ENCODE measurements at regions not wholly inside any gene's neighbourhood (a gene's known extent, or its start where the extent isn't known, plus 50 kb on each side); places are given as distances from the start of the nearest gene placed in this dataset.

- H3K4me3 ChIP-seq (ENCODE audit: low read length in 2 of 2): no peak overlapping the region
- H3K4me1 ChIP-seq (ENCODE audit: control insufficient read depth in 2 of 2, insufficient read depth in 1 of 2, low read depth in 1 of 2, low read length in 2 of 2): peaks cover 9 to 13% of the 10 kb centered on the region in 2 donors
- H2BK120ac ChIP-seq (ENCODE audit: low read depth, low read length): no peak overlapping the region
- H2BK15ac ChIP-seq (ENCODE audit: low read length): no peak overlapping the region
- no peak overlapping the region for H3K18ac ChIP-seq (ENCODE audit: low read length)
- H3K14ac ChIP-seq (ENCODE audit: low read length): no peak overlapping the region
- no peak overlapping the region for H3K9ac ChIP-seq (ENCODE audit: low read depth, low read length, poor library complexity)
- H2AFZ ChIP-seq (ENCODE audit: low read length): no peak overlapping the region
- no peak overlapping the region for H3K27ac ChIP-seq (replicated peaks; ENCODE audit: low read length)
- DNase-seq (ENCODE audit: low spot score): no peak
- peaks cover 0 to 4% of the 10 kb centered on the region in 2 donors for H3K36me3 ChIP-seq (replicated peaks in 1 of 2; ENCODE audit: control insufficient read depth in 2 of 2, insufficient read depth in 2 of 2, low read length in 2 of 2)
- H4K8ac ChIP-seq (ENCODE audit: low read depth, low read length): no peak overlapping the region
- H3K4ac ChIP-seq (ENCODE audit: low read length): no peak overlapping the region
- H3K27me3 ChIP-seq (ENCODE audit: control insufficient read depth in 3 of 3, insufficient read depth in 3 of 3, low read depth in 1 of 3, low read length in 3 of 3): peaks cover 0 to 2% (median 0%) of the 10 kb centered on the region in 3 experiments
- H2BK12ac ChIP-seq (ENCODE audit: low read length): no peak overlapping the region
- WGBS, 2 donors (ENCODE audit: extremely low coverage in 2 of 2, insufficient read length in 2 of 2, insufficient replicate concordance in 1 of 2): no CpG with 5 or more reads among the region's 8 CpGs
- H2AK5ac ChIP-seq (ENCODE audit: low read depth, low read length): no peak overlapping the region
- H3K4me2 ChIP-seq (ENCODE audit: insufficient read depth, low read length, poor library complexity, severe bottlenecking): no peak overlapping the region
- H2BK5ac ChIP-seq (ENCODE audit: low read length): no peak overlapping the region
- H3K79me1 ChIP-seq (ENCODE audit: low read depth, low read length): peaks cover 6% of the 10 kb centered on the region
- H3K23ac ChIP-seq (ENCODE audit: low read depth, low read length, poor library complexity): no peak overlapping the region
- no peak overlapping the region for H4K91ac ChIP-seq (ENCODE audit: low read depth, low read length, poor library complexity)
- H3K9me3 ChIP-seq (replicated peaks in 1 of 2; ENCODE audit: control insufficient read depth in 2 of 2, insufficient read depth in 1 of 2, low read depth in 1 of 2, low read length in 2 of 2): peaks cover 0 to 17% of the 10 kb centered on the region in 2 donors
These were observed 131.9 kb downstream of the C16orf95 start for GRCh38 chr16:87185308-87185707.

GRCh38 chr16:87185983-87186382 is 131.2 kb downstream of the C16orf95 start:
- Histone ChIP-seq H2AFZ (ENCODE audit: low read length) (peak overlapping the region; percentile 57), H3K9me3 (replicated peaks in 1 of 2; ENCODE audit: control insufficient read depth in 2 of 2, insufficient read depth in 1 of 2, low read depth in 1 of 2, low read length in 2 of 2) (peaks cover 0 to 17% of the 10 kb centered on the region in 2 donors), H3K4me2 (ENCODE audit: insufficient read depth, low read length, poor library complexity, severe bottlenecking) (no peak overlapping the region), H3K4me1 (ENCODE audit: control insufficient read depth in 2 of 2, insufficient read depth in 1 of 2, low read depth in 1 of 2, low read length in 2 of 2) (peaks cover 9 to 13% of the 10 kb centered on the region in 2 donors), H3K27me3 (ENCODE audit: control insufficient read depth in 3 of 3, insufficient read depth in 3 of 3, low read depth in 1 of 3, low read length in 3 of 3) (peaks cover 0 to 2% (median 0%) of the 10 kb centered on the region in 3 experiments), H4K8ac (ENCODE audit: low read depth, low read length) (no peak overlapping the region), H3K27ac (replicated peaks; ENCODE audit: low read length) (no peak overlapping the region), H4K91ac (ENCODE audit: low read depth, low read length, poor library complexity) (no peak overlapping the region), H3K14ac (ENCODE audit: low read length) (no peak overlapping the region), H3K36me3 (replicated peaks in 1 of 2; ENCODE audit: control insufficient read depth in 2 of 2, insufficient read depth in 2 of 2, low read length in 2 of 2) (peaks cover 0 to 4% of the 10 kb centered on the region in 2 donors), H3K4me3 (ENCODE audit: low read length in 2 of 2) (no peak overlapping the region), H2BK5ac (ENCODE audit: low read length) (no peak overlapping the region), H3K18ac (ENCODE audit: low read length) (peak overlapping the region; percentile 69), H3K79me1 (ENCODE audit: low read depth, low read length) (peaks cover 6% of the 10 kb centered on the region), H2BK15ac (ENCODE audit: low read length) (no peak overlapping the region), H3K23ac (ENCODE audit: low read depth, low read length, poor library complexity) (no peak overlapping the region), H2BK12ac (ENCODE audit: low read length) (no peak overlapping the region), H3K4ac (ENCODE audit: low read length) (no peak overlapping the region), H2BK120ac (ENCODE audit: low read depth, low read length) (no peak overlapping the region), H3K9ac (ENCODE audit: low read depth, low read length, poor library complexity) (no peak overlapping the region), H2AK5ac (ENCODE audit: low read depth, low read length) (peak overlapping the region; percentile 22)
- DNase-seq (ENCODE audit: low spot score): no peak
- WGBS, 2 donors (ENCODE audit: extremely low coverage in 2 of 2, insufficient read length in 2 of 2, insufficient replicate concordance in 1 of 2): no CpG with 5 or more reads among the region's 19 CpGs

GRCh38 chr16:87186446-87186845 is 130.7 kb downstream of the C16orf95 start:
- DNase-seq (ENCODE audit: low spot score): no peak
- no peak overlapping the region for H3K14ac ChIP-seq (ENCODE audit: low read length)
- no peak overlapping the region for H3K23ac ChIP-seq (ENCODE audit: low read depth, low read length, poor library complexity)
- peaks cover 6% of the 10 kb centered on the region for H3K79me1 ChIP-seq (ENCODE audit: low read depth, low read length)
- H3K9me3 ChIP-seq (replicated peaks in 1 of 2; ENCODE audit: control insufficient read depth in 2 of 2, insufficient read depth in 1 of 2, low read depth in 1 of 2, low read length in 2 of 2): peaks cover 0 to 17% of the 10 kb centered on the region in 2 donors
- peaks cover 0 to 2% (median 0%) of the 10 kb centered on the region in 3 experiments for H3K27me3 ChIP-seq (ENCODE audit: control insufficient read depth in 3 of 3, insufficient read depth in 3 of 3, low read depth in 1 of 3, low read length in 3 of 3)
- no peak overlapping the region for H2BK5ac ChIP-seq (ENCODE audit: low read length)
- H3K36me3 ChIP-seq (replicated peaks in 1 of 2; ENCODE audit: control insufficient read depth in 2 of 2, insufficient read depth in 2 of 2, low read length in 2 of 2): peaks cover 0 to 4% of the 10 kb centered on the region in 2 donors
- no peak overlapping the region for H3K4me2 ChIP-seq (ENCODE audit: insufficient read depth, low read length, poor library complexity, severe bottlenecking)
- H2AK5ac ChIP-seq (ENCODE audit: low read depth, low read length): no peak overlapping the region
- no CpG with 5 or more reads among the region's 17 CpGs for WGBS, 2 donors (ENCODE audit: extremely low coverage in 2 of 2, insufficient read length in 2 of 2, insufficient replicate concordance in 1 of 2)
- no peak overlapping the region for H4K8ac ChIP-seq (ENCODE audit: low read depth, low read length)
- H4K91ac ChIP-seq (ENCODE audit: low read depth, low read length, poor library complexity): no peak overlapping the region
- H3K27ac ChIP-seq (replicated peaks; ENCODE audit: low read length): no peak overlapping the region
- H3K4ac ChIP-seq (ENCODE audit: low read length): no peak overlapping the region
- peak overlapping the region; percentile 79 for H3K18ac ChIP-seq (ENCODE audit: low read length)
- no peak overlapping the region for H2BK12ac ChIP-seq (ENCODE audit: low read length)
- H3K4me3 ChIP-seq (ENCODE audit: low read length in 2 of 2): no peak overlapping the region
- H3K4me1 ChIP-seq (ENCODE audit: control insufficient read depth in 2 of 2, insufficient read depth in 1 of 2, low read depth in 1 of 2, low read length in 2 of 2): peaks cover 9 to 13% of the 10 kb centered on the region in 2 donors
- H3K9ac ChIP-seq (ENCODE audit: low read depth, low read length, poor library complexity): no peak overlapping the region
- H2AFZ ChIP-seq (ENCODE audit: low read length): peak overlapping the region; percentile 57
- H2BK120ac ChIP-seq (ENCODE audit: low read depth, low read length): no peak overlapping the region
- no peak overlapping the region for H2BK15ac ChIP-seq (ENCODE audit: low read length)

GRCh38 chr16:87186876-87187533 is 130.2 kb downstream of the C16orf95 start:
- Histone ChIP-seq H3K23ac (ENCODE audit: low read depth, low read length, poor library complexity) (peak overlapping the region; percentile 62), H3K9ac (ENCODE audit: low read depth, low read length, poor library complexity) (no peak overlapping the region), H2BK5ac (ENCODE audit: low read length) (no peak overlapping the region), H3K4ac (ENCODE audit: low read length) (no peak overlapping the region), H3K27me3 (ENCODE audit: control insufficient read depth in 3 of 3, insufficient read depth in 3 of 3, low read depth in 1 of 3, low read length in 3 of 3) (peaks cover 0 to 2% (median 0%) of the 10 kb centered on the region in 3 experiments), H4K8ac (ENCODE audit: low read depth, low read length) (no peak overlapping the region), H2AFZ (ENCODE audit: low read length) (peak overlapping the region; percentile 57), H3K4me1 (ENCODE audit: control insufficient read depth in 2 of 2, insufficient read depth in 1 of 2, low read depth in 1 of 2, low read length in 2 of 2) (peaks cover 9 to 13% of the 10 kb centered on the region in 2 donors), H3K79me1 (ENCODE audit: low read depth, low read length) (peaks cover 6% of the 10 kb centered on the region), H3K27ac (replicated peaks; ENCODE audit: low read length) (peak overlapping the region; percentile 26), H3K36me3 (replicated peaks in 1 of 2; ENCODE audit: control insufficient read depth in 2 of 2, insufficient read depth in 2 of 2, low read length in 2 of 2) (peaks cover 0 to 4% of the 10 kb centered on the region in 2 donors), H4K91ac (ENCODE audit: low read depth, low read length, poor library complexity) (peak overlapping the region; percentile 80), H2BK15ac (ENCODE audit: low read length) (no peak overlapping the region), H2BK12ac (ENCODE audit: low read length) (no peak overlapping the region), H3K9me3 (replicated peaks in 1 of 2; ENCODE audit: control insufficient read depth in 2 of 2, insufficient read depth in 1 of 2, low read depth in 1 of 2, low read length in 2 of 2) (peaks cover 0 to 17% of the 10 kb centered on the region in 2 donors), H2BK120ac (ENCODE audit: low read depth, low read length) (no peak overlapping the region), H3K4me3 (ENCODE audit: low read length in 2 of 2) (peak overlapping the region in 1 of 2 donors; percentile 73), H3K14ac (ENCODE audit: low read length) (peak overlapping the region; percentile 12), H3K4me2 (ENCODE audit: insufficient read depth, low read length, poor library complexity, severe bottlenecking) (no peak overlapping the region), H2AK5ac (ENCODE audit: low read depth, low read length) (no peak overlapping the region), H3K18ac (ENCODE audit: low read length) (no peak overlapping the region)
- DNase-seq (ENCODE audit: low spot score): no peak
- WGBS, 2 donors (ENCODE audit: extremely low coverage in 2 of 2, insufficient read length in 2 of 2, insufficient replicate concordance in 1 of 2): no CpG with 5 or more reads among the region's 11 CpGs
